ENCODE measurements at regions not wholly inside any gene's neighbourhood (a gene's known extent, or its start where the extent isn't known, plus 50 kb on each side); places are given as distances from the start of the nearest gene placed in this dataset.

DNA sequence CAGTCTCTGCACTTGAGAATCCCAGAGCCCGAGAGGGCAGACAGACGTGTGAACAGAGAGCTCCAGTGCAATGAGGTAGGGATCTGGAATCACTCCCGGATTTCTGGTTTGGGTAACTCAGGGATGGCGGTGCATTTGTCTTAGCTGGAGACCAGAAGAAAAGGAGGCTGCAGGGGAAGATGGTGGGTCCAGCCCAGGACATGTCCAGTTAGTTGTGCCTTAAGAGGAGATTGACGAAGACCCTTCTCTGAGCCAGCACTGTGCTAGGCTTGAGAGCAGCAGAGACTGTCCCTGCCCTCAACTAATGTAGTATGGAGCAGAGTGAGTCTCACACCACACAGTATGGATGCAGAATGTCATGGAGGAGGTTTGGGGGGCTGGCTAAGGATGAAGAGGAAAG lies 150.6 kb upstream of the COPS8 start:
- Histone ChIP-seq H2AFZ (ENCODE audit: low read depth, low read length) (no peak overlapping the region), H3K4me3 (ENCODE audit: low read length) (no peak overlapping the region), H4K20me1 (ENCODE audit: insufficient read depth) (no peaks in the 10 kb centered on the region), H3K36me3 (ENCODE audit: insufficient read depth, low read length) (no peaks in the 10 kb centered on the region), H3K27me3 (ENCODE audit: insufficient read depth, low read depth, low read length) (no peaks in the 10 kb centered on the region), H3K79me2 (replicated peaks; ENCODE audit: insufficient read depth, low read length) (no peaks in the 10 kb centered on the region), H3K9me2 (ENCODE audit: insufficient read depth, low read length) (no peaks in the 10 kb centered on the region), H3F3A (ENCODE audit: insufficient read depth, low read length, poor library complexity, severe bottlenecking) (no peaks in the 10 kb centered on the region), H3K9ac (ENCODE audit: low read length) (no peak overlapping the region), H3K27ac (ENCODE audit: low read length) (no peak overlapping the region), H3K9me3 (ENCODE audit: low read length) (no peaks in the 10 kb centered on the region), H3K4me2 (ENCODE audit: low read length) (no peak overlapping the region)
- TF ChIP-seq EP300 (conservative IDR thresholded peaks at IDR 0.05; ENCODE audit: poor library complexity, severe bottlenecking) (no peak), POLR2AphosphoS5 (IDR thresholded peaks at IDR 0.05) (no peak), RAD21 (conservative IDR thresholded peaks at IDR 0.05) (no peak), MXI1 (conservative IDR thresholded peaks at IDR 0.05; ENCODE audit: poor library complexity, severe bottlenecking) (no peak), SMC3 (conservative IDR thresholded peaks at IDR 0.05; ENCODE audit: poor library complexity) (no peak), EZH2 (IDR thresholded peaks at IDR 0.05; ENCODE audit: borderline replicate concordance, insufficient read depth, low read length, poor library complexity, severe bottlenecking) (no peak), TAF1 (IDR thresholded peaks at IDR 0.05; ENCODE audit: low read depth) (no peak)
- TF ChIP-seq, protein P1, sequence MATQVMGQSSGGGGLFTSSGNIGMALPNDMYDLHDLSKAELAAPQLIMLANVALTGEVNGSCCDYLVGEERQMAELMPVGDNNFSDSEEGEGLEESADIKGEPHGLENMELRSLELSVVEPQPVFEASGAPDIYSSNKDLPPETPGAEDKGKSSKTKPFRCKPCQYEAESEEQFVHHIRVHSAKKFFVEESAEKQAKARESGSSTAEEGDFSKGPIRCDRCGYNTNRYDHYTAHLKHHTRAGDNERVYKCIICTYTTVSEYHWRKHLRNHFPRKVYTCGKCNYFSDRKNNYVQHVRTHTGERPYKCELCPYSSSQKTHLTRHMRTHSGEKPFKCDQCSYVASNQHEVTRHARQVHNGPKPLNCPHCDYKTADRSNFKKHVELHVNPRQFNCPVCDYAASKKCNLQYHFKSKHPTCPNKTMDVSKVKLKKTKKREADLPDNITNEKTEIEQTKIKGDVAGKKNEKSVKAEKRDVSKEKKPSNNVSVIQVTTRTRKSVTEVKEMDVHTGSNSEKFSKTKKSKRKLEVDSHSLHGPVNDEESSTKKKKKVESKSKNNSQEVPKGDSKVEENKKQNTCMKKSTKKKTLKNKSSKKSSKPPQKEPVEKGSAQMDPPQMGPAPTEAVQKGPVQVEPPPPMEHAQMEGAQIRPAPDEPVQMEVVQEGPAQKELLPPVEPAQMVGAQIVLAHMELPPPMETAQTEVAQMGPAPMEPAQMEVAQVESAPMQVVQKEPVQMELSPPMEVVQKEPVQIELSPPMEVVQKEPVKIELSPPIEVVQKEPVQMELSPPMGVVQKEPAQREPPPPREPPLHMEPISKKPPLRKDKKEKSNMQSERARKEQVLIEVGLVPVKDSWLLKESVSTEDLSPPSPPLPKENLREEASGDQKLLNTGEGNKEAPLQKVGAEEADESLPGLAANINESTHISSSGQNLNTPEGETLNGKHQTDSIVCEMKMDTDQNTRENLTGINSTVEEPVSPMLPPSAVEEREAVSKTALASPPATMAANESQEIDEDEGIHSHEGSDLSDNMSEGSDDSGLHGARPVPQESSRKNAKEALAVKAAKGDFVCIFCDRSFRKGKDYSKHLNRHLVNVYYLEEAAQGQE (IDR thresholded peaks at IDR 0.05; ENCODE audit: borderline replicate concordance) = no peak
- TF ChIP-seq, protein P2, sequence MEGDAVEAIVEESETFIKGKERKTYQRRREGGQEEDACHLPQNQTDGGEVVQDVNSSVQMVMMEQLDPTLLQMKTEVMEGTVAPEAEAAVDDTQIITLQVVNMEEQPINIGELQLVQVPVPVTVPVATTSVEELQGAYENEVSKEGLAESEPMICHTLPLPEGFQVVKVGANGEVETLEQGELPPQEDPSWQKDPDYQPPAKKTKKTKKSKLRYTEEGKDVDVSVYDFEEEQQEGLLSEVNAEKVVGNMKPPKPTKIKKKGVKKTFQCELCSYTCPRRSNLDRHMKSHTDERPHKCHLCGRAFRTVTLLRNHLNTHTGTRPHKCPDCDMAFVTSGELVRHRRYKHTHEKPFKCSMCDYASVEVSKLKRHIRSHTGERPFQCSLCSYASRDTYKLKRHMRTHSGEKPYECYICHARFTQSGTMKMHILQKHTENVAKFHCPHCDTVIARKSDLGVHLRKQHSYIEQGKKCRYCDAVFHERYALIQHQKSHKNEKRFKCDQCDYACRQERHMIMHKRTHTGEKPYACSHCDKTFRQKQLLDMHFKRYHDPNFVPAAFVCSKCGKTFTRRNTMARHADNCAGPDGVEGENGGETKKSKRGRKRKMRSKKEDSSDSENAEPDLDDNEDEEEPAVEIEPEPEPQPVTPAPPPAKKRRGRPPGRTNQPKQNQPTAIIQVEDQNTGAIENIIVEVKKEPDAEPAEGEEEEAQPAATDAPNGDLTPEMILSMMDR (IDR thresholded peaks at IDR 0.05; ENCODE audit: poor library complexity, severe bottlenecking) = no peak

DNA sequence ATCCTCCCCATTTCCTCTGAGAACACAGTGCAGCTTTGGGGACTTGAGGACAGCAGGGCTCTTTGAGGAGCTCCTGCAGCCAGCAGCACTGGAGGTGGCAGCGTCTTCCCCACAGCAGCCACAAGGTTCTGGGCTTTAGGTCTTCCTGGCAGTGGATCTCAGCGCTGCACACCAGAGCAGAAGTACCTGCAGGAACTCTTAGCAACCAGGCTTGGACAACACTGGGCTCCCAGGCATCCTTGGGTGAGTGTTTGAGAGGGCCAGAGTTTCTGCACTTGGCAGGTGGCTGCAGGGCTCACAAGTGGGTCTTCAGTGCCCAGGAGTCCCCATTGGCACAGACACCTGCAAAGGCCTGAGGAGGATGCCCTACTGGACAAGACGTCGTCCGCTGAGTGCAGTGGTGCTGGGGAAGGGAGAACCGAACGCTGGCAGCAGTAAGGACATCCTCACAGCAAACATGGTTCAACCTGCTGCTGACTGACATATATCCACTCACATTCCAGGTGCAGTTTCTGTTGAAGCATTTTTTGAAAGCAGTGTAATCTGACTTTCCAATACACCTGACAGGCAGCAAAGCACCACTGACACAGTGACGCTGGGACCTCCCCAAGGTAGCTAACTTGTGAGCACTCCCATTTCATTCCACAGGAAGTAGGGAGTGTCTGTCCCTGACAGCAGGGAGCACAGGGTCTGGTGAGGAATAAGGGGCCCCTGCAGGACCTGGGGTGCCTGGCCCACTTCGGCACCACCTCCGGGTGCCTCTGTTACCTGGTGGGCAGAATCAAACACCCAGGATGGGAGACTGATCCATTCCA lies 149.9 kb upstream of the COPS8 start:
- no peaks in the 10 kb centered on the region for H3K27me3 ChIP-seq (ENCODE audit: insufficient read depth, low read depth, low read length)
- H3K79me2 ChIP-seq (replicated peaks; ENCODE audit: insufficient read depth, low read length) = no peaks in the 10 kb centered on the region
- no peak overlapping the region for H3K4me3 ChIP-seq (ENCODE audit: low read length)
- no peaks in the 10 kb centered on the region for H3K9me3 ChIP-seq (ENCODE audit: low read length)
- no peak overlapping the region for H3K4me2 ChIP-seq (ENCODE audit: low read length)
- H3K27ac ChIP-seq (ENCODE audit: low read length) = no peak overlapping the region
- no peaks in the 10 kb centered on the region for H4K20me1 ChIP-seq (ENCODE audit: insufficient read depth)
- H3K9ac ChIP-seq (ENCODE audit: low read length) = no peak overlapping the region
- H2AFZ ChIP-seq (ENCODE audit: low read depth, low read length) = no peak overlapping the region
- TF ChIP-seq, protein P1 (IDR thresholded peaks at IDR 0.05; ENCODE audit: borderline replicate concordance) = no peak
- TF ChIP-seq TAF1 (IDR thresholded peaks at IDR 0.05; ENCODE audit: low read depth) (no peak), EZH2 (IDR thresholded peaks at IDR 0.05; ENCODE audit: borderline replicate concordance, insufficient read depth, low read length, poor library complexity, severe bottlenecking) (no peak), EP300 (conservative IDR thresholded peaks at IDR 0.05; ENCODE audit: poor library complexity, severe bottlenecking) (no peak), POLR2AphosphoS5 (IDR thresholded peaks at IDR 0.05) (no peak), RAD21 (conservative IDR thresholded peaks at IDR 0.05) (no peak), MXI1 (conservative IDR thresholded peaks at IDR 0.05; ENCODE audit: poor library complexity, severe bottlenecking) (no peak)
- TF ChIP-seq, protein P2 (IDR thresholded peaks at IDR 0.05; ENCODE audit: poor library complexity, severe bottlenecking) = no peak
- no peaks in the 10 kb centered on the region for H3K9me2 ChIP-seq (ENCODE audit: insufficient read depth, low read length)
- no peaks in the 10 kb centered on the region for H3K36me3 ChIP-seq (ENCODE audit: insufficient read depth, low read length)
- no peaks in the 10 kb centered on the region for H3F3A ChIP-seq (ENCODE audit: insufficient read depth, low read length, poor library complexity, severe bottlenecking)

All from neural cell (in vitro differentiated cells).